A673 (cell line): ENCODE measurements at regions not wholly inside any gene's neighbourhood (a gene's known extent, or its start where the extent isn't known, plus 50 kb on each side); places are given as distances from the start of the nearest gene placed in this dataset.

Source experiments
- CTCF ChIP-seq: fragments of 300-800, 200-600 bp; sonication (generic); conservative IDR thresholded peaks from 2 replicates; pipeline ENCODE4 v1.5.1; 2017; ENCODE audit warnings: low read depth, mild to moderate bottlenecking, antibody characterized with exemption, low read length, moderate library complexity, mixed read lengths
- EZH2 ChIP-seq: fragments of 200-600 bp; sonication (generic); IDR thresholded peaks from 2 replicates; pipeline ENCODE4 v1.6.1; 2017; ENCODE audit warnings: borderline replicate concordance, low read depth, mild to moderate bottlenecking, mixed read lengths, antibody characterized with exemption, low read length; ENCODE audit not compliant: poor library complexity, severe bottlenecking

GRCh38 chr6:45772051-45772450, 243.6 kb downstream of the CLIC5 start:
- TF ChIP-seq CTCF, result no peak
- TF ChIP-seq EZH2, result no peak
